Sciatic nerve (tissue), 2 donors: ENCODE measurements at regions not wholly inside any gene's neighbourhood (a gene's known extent, or its start where the extent isn't known, plus 50 kb on each side); places are given as distances from the start of the nearest gene placed in this dataset.

Source experiments
- ATAC-seq: fragments of 200-7000 bp; cut with Tn5 transposase; one replicate; pipeline ENCODE4 v1.9.1; 2020; ENCODE audit warnings: mild to moderate bottlenecking, moderate library complexity
- DNase-seq: peaks from one replicate; pipeline ENCODE4 v3.0.0-alpha.2; 2020; ENCODE audit warnings: low spot score
- intact Hi-C: fragments of 100-400 bp; cut with DNase I; formaldehyde crosslinking; loops from one replicate; pipeline ENCODE4 v1.14.2; 2022
- donor health status: DM: no; HTN: no; CAD: no.
- donor health status: DM: no; HTN: no; CAD: no.

GRCh38 chr12:74892057-74892633 is 317.5 kb downstream of the KCNC2 start:
- ATAC-seq (no peak), DNase-seq (no peak)
- intact Hi-C loops = no loop called here

- intact Hi-C loops = no loop called here
- no peak for DNase-seq
- no peak for ATAC-seq
These were observed 313.5 kb downstream of the KCNC2 start for GRCh38 chr12:74896186-74896585.

GRCh38 chr12:74897425-74898211 is 312.0 kb downstream of the KCNC2 start:
- DNase-seq (no peak), ATAC-seq (no peak)
- intact Hi-C loops = no loop called here

GRCh38 chr12:74899031-74899829 is 310.4 kb downstream of the KCNC2 start:
- DNase-seq = no peak
- ATAC-seq = no peak
- intact Hi-C loops = no loop called here

GRCh38 chr12:74900232-74900631 is 309.4 kb downstream of the KCNC2 start:
- ATAC-seq (no peak), DNase-seq (no peak)
- intact Hi-C loops = no loop called here

GRCh38 chr12:74903522-74903921 is 306.1 kb downstream of the KCNC2 start:
- DNase-seq (no peak), ATAC-seq (no peak)
- intact Hi-C loops = no loop called here

- intact Hi-C loops = no loop called here
- ATAC-seq (no peak), DNase-seq (no peak)
These were observed 303.4 kb downstream of the KCNC2 start for GRCh38 chr12:74906224-74906623.

- no peak for DNase-seq
- intact Hi-C loops = no loop called here
- no peak for ATAC-seq
These were observed 298.8 kb downstream of the KCNC2 start for GRCh38 chr12:74910831-74911230.

- intact Hi-C loops = no loop called here
- ATAC-seq (no peak), DNase-seq (no peak)
These were observed 295.3 kb downstream of the KCNC2 start for GRCh38 chr12:74914378-74914777.

- no peak for ATAC-seq
- DNase-seq = no peak
- intact Hi-C loops = no loop called here
These were observed 293.9 kb downstream of the KCNC2 start for GRCh38 chr12:74915718-74916117.

GRCh38 chr12:74917743-74918142 is 291.9 kb downstream of the KCNC2 start:
- intact Hi-C loops = no loop called here
- DNase-seq = no peak
- no peak for ATAC-seq

- intact Hi-C loops = no loop called here
- no peak for DNase-seq
- ATAC-seq = no peak
These were observed 291.3 kb downstream of the KCNC2 start for GRCh38 chr12:74918291-74918690.

GRCh38 chr12:74922117-74922516 is 287.5 kb downstream of the KCNC2 start:
- ATAC-seq (no peak), DNase-seq (no peak)
- intact Hi-C loops = loop anchor here (5.0 kb wide), 1 partner anchor 595 kb away; no protein-coding TSS in a partner anchor

GRCh38 chr12:74922642-74923041 is 287.0 kb downstream of the KCNC2 start:
- intact Hi-C loops = loop anchor here (5.0 kb wide), 1 partner anchor 595 kb away; no protein-coding TSS in a partner anchor
- ATAC-seq = no peak
- no peak for DNase-seq

GRCh38 chr12:74941670-74942069 is 268.0 kb downstream of the KCNC2 start:
- intact Hi-C loops = no loop called here
- DNase-seq (no peak), ATAC-seq (no peak)

GRCh38 chr12:74945771-74946198 is 263.9 kb downstream of the KCNC2 start:
- ATAC-seq = no peak
- intact Hi-C loops = no loop called here
- no peak for DNase-seq

- intact Hi-C loops = no loop called here
- DNase-seq (no peak), ATAC-seq (no peak)
These were observed 255.9 kb downstream of the KCNC2 start for GRCh38 chr12:74953697-74954096.

GRCh38 chr12:74957231-74957630 is 252.4 kb downstream of the KCNC2 start:
- DNase-seq (no peak), ATAC-seq (no peak)
- intact Hi-C loops = no loop called here

- intact Hi-C loops = no loop called here
- DNase-seq (no peak), ATAC-seq (no peak)
These were observed 252.0 kb downstream of the KCNC2 start for GRCh38 chr12:74957634-74958033.

- intact Hi-C loops = no loop called here
- ATAC-seq (no peak), DNase-seq (no peak)
These were observed 250.0 kb downstream of the KCNC2 start for GRCh38 chr12:74959657-74960056.
